Activated naive CD4-positive, alpha-beta T cell treated with anti-CD3 and anti-CD28 coated beads for 36 hours (primary cell): ENCODE measurements at regions not wholly inside any gene's neighbourhood (a gene's known extent, or its start where the extent isn't known, plus 50 kb on each side); places are given as distances from the start of the nearest gene placed in this dataset.

Experiments used
- CTCF ChIA-PET: fragments of 350-600 bp; sonication (Branson Sonifier 250); formaldehyde crosslinking; loops from one replicate; lab custom pipeline; 2021; ENCODE audit warnings: antibody characterized with exemption; lab: Charles Lee
- DNase-seq: peaks from one replicate; pipeline ENCODE4 v3.0.0-alpha.2; 2020
- H3K27ac Mint-ChIP-seq: one replicate; pipeline ENCODE4 v1.8.0; 2021; ENCODE audit warnings: mild to moderate bottlenecking, mixed read lengths
- H3K27me3 Mint-ChIP-seq: one replicate; pipeline ENCODE4 v1.8.0; 2021; ENCODE audit warnings: low read depth, mixed read lengths
- H3K36me3 Mint-ChIP-seq: one replicate; pipeline ENCODE4 v1.8.0; 2021; ENCODE audit warnings: low read depth, mixed read lengths
- H3K4me1 Mint-ChIP-seq: one replicate; pipeline ENCODE4 v1.8.0; 2021; ENCODE audit warnings: low read depth, mixed read lengths
- H3K4me3 Mint-ChIP-seq: one replicate; pipeline ENCODE4 v1.8.0; 2021; ENCODE audit warnings: mild to moderate bottlenecking, moderate library complexity, mixed read lengths
- H3K9me3 Mint-ChIP-seq: one replicate; pipeline ENCODE4 v1.8.0; 2021; ENCODE audit warnings: mixed read lengths
- intact Hi-C: fragments of 100-400 bp; cut with micrococcal nuclease; formaldehyde crosslinking; loops from one replicate; pipeline ENCODE4 v1.15.1; 2023

- H3K27ac Mint-ChIP-seq = no peak overlapping the region
- H3K36me3 Mint-ChIP-seq = peaks cover 1% of the 10 kb centered on the region
- intact Hi-C loops = no loop called here
- no peak for DNase-seq
- peaks cover 1% of the 10 kb centered on the region for H3K9me3 Mint-ChIP-seq
- H3K27me3 Mint-ChIP-seq = no peaks in the 10 kb centered on the region
- no peak overlapping the region for H3K4me3 Mint-ChIP-seq
- H3K4me1 Mint-ChIP-seq = no peaks in the 10 kb centered on the region
- CTCF ChIA-PET = no interaction called here
Observed at GRCh38 chr13:73683746-73684145, 450.5 kb downstream of the KLF12 start.

DNA sequence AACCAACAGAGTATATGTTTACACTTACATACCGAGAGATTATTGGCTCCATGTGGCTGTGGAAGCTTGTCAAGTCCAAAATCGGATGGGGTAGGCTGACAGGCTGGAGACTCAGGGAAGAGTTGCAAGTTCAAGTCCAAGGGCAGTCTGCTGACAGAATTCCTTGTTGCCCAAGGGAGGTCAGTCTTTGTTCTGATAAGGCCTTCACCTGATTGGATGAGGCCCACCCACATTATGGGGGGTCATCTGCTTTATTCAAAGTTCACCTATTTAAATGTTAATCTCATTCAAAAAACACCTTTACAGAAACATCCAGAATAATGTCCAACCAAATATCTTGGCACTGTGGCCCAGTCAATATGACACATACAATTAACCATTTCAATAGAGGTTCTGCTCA, 452.4 kb downstream of the KLF12 start:
- H3K27ac Mint-ChIP-seq = no peak overlapping the region
- CTCF ChIA-PET = no interaction called here
- no peaks in the 10 kb centered on the region for H3K4me1 Mint-ChIP-seq
- no peak for DNase-seq
- H3K27me3 Mint-ChIP-seq = no peaks in the 10 kb centered on the region
- peaks cover 1% of the 10 kb centered on the region for H3K9me3 Mint-ChIP-seq
- no peak overlapping the region for H3K4me3 Mint-ChIP-seq
- H3K36me3 Mint-ChIP-seq = peaks cover 1% of the 10 kb centered on the region
- intact Hi-C loops = no loop called here

DNA sequence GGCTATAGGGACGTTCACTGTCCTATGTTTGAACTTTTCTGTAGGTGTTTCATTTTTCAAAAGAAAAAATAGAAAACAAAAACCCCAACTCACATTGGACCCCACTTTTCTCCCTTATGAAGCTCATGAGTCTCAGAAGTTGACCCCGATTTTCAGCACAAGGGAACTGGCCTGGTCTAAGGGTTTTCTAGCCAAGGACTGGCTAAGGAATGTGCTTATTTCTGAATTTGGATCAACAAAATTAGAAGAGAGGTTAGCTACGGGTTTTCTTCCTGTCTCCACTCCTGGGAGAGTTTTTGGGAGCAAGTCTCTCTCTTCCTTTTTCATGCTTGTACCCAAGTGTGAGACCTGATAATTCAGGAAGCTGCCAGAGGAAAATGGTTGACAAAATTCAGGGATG, 453.2 kb downstream of the KLF12 start:
- Mint-ChIP-seq H3K9me3 (peaks cover 1% of the 10 kb centered on the region), H3K4me1 (no peaks in the 10 kb centered on the region), H3K4me3 (no peak overlapping the region), H3K27me3 (no peaks in the 10 kb centered on the region), H3K36me3 (peaks cover 1% of the 10 kb centered on the region), H3K27ac (no peak overlapping the region)
- CTCF ChIA-PET = no interaction called here
- DNase-seq = no peak
- intact Hi-C loops = no loop called here

DNA sequence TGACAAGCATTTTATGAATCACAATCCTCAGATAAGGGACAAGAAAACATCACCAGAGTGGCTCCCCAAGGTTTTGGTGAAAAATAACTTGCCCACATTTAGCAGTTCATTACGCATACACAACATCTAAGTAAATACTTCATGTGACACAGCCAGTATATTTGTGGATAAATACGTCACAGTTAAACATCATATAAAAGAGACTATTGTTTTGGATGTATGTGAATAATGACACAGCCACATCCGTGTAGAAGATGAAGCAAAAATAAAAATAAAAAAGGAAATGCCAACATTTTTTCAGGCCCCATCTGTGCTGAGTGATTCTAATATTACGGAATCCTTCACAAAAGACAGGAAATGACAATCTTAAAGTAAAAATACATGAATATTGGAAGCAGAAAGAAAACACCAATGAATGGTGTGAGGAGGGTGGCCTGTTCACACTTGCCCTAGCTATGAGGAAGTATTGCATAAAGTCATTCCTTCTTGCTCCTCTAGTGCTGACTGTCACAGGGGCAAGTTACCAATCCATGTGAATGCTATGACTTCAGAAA, 457.1 kb downstream of the KLF12 start:
- Mint-ChIP-seq H3K27me3 (no peaks in the 10 kb centered on the region), H3K36me3 (no peaks in the 10 kb centered on the region), H3K4me3 (no peak overlapping the region), H3K27ac (no peak overlapping the region), H3K9me3 (no peaks in the 10 kb centered on the region), H3K4me1 (no peaks in the 10 kb centered on the region)
- DNase-seq = no peak
- CTCF ChIA-PET = interaction anchor here (0.7 kb wide), 1 partner anchor 78 kb away, joined by 12 read pairs; no protein-coding TSS in a partner anchor
- intact Hi-C loops = no loop called here

DNA sequence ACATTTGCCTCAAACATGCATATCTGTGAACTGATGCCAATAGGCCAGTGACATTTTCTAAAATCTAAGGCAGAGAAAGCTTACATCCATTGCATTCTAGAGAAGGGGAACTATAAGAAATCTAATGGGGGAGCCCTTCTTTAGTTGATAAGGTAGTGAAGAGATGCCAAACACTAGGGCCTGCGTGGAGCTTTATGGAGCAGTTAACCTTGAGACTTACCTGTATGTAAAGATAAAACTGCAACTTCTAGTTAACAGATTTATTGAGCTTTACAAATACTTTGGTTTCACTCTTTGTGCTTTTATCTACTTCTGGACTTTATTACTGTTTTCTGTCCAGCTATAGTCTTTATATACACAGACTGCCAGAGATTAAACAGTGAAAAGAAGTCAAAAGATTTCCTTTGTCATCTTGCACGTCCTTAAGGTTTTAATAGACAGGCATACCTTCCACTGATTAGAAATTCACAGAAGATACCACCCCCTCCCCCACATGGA, 457.6 kb downstream of the KLF12 start:
- DNase-seq = no peak
- Mint-ChIP-seq H3K36me3 (no peaks in the 10 kb centered on the region), H3K4me3 (no peak overlapping the region), H3K4me1 (no peaks in the 10 kb centered on the region), H3K27ac (no peak overlapping the region), H3K27me3 (no peaks in the 10 kb centered on the region), H3K9me3 (no peaks in the 10 kb centered on the region)
- intact Hi-C loops = no loop called here
- CTCF ChIA-PET = interaction anchor here (0.7 kb wide), 1 partner anchor 77 kb away, joined by 12 read pairs; no protein-coding TSS in a partner anchor

- H3K27me3 Mint-ChIP-seq = no peaks in the 10 kb centered on the region
- CTCF ChIA-PET = no interaction called here
Observed at GRCh38 chr13:73675821-73676220, 458.4 kb downstream of the KLF12 start.

DNA sequence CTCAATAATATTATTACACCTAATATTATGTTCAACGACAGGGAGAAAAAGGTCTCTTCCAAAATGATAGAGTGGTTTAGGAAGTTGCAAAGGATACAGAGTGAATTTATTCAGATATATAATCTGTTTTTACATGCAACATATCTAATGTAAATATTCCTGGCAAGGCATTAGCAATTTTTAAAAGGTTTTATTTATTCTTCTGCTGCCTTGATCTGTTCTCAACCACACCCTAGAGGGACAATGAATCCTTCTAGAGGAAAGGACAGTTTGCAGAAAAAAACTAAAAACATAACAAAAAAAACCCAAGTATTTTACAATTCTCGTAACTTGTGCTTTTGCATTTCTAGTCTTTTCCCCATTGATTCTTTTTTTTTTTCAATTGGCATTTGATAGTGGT, 459.6 kb downstream of the KLF12 start:
- intact Hi-C loops = no loop called here
- Mint-ChIP-seq H3K9me3 (no peaks in the 10 kb centered on the region), H3K36me3 (no peaks in the 10 kb centered on the region), H3K4me1 (no peaks in the 10 kb centered on the region), H3K27ac (no peak overlapping the region), H3K27me3 (no peaks in the 10 kb centered on the region), H3K4me3 (no peak overlapping the region)
- CTCF ChIA-PET = no interaction called here
- no peak for DNase-seq

More at GRCh38 chr13:73675821-73676220, 458.4 kb downstream of the KLF12 start:
- no peaks in the 10 kb centered on the region for H3K36me3 Mint-ChIP-seq
- no peak overlapping the region for H3K4me3 Mint-ChIP-seq
- no peak overlapping the region for H3K27ac Mint-ChIP-seq
- no peaks in the 10 kb centered on the region for H3K9me3 Mint-ChIP-seq
- no peak for DNase-seq
- no peaks in the 10 kb centered on the region for H3K4me1 Mint-ChIP-seq
- intact Hi-C loops = no loop called here

- intact Hi-C loops = no loop called here
- no peaks in the 10 kb centered on the region for H3K9me3 Mint-ChIP-seq
- no peaks in the 10 kb centered on the region for H3K4me1 Mint-ChIP-seq
- DNase-seq = no peak
- H3K27ac Mint-ChIP-seq = no peak overlapping the region
- CTCF ChIA-PET = no interaction called here
- H3K27me3 Mint-ChIP-seq = no peaks in the 10 kb centered on the region
- H3K4me3 Mint-ChIP-seq = no peak overlapping the region
- no peaks in the 10 kb centered on the region for H3K36me3 Mint-ChIP-seq
Observed at GRCh38 chr13:73673931-73674330, 460.3 kb downstream of the KLF12 start.

DNA sequence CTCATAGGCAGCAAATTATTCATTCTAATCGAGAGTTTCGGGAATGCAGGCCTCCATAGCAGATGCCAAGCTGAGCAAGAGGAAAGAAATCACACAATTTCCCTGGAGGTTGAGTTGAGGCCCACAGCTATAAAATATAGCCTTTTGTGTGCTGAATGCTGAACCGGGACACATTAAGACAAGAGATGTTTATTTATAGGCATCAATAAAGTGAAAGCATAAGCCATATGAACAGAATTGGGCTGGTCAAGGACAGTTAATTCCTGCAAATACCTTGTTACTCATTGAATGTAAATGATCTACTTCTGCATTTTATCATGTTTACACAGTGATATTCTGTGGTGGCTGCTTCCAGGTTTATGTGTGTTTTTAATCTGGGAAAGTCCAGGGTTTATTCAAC, 461.7 kb downstream of the KLF12 start:
- H3K9me3 Mint-ChIP-seq = no peaks in the 10 kb centered on the region
- intact Hi-C loops = no loop called here
- no peaks in the 10 kb centered on the region for H3K36me3 Mint-ChIP-seq
- CTCF ChIA-PET = no interaction called here
- H3K4me3 Mint-ChIP-seq = no peak overlapping the region
- H3K27me3 Mint-ChIP-seq = no peaks in the 10 kb centered on the region
- DNase-seq = no peak
- no peak overlapping the region for H3K27ac Mint-ChIP-seq
- no peaks in the 10 kb centered on the region for H3K4me1 Mint-ChIP-seq

DNA sequence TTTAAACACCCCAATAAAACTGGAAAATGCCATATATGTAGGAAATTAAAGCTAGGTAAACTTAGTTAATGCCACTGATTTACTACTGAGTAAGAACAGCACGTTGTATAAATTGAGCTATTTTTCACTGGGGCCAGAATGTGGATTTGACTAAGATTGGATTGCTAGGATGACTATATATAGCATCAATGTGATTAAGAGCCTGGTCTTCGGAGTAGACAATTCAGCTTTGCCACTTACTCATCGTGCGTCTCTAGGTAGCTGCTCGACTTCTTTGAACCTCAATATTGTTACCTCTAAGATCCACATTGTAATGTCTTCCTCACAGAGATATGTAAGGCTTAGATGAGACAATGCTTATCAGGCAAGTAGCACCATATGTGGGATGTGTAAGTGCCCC, 462.5 kb downstream of the KLF12 start:
- Mint-ChIP-seq H3K4me1 (no peaks in the 10 kb centered on the region), H3K27ac (no peak overlapping the region), H3K9me3 (no peaks in the 10 kb centered on the region), H3K4me3 (no peak overlapping the region), H3K36me3 (no peaks in the 10 kb centered on the region), H3K27me3 (no peaks in the 10 kb centered on the region)
- CTCF ChIA-PET = no interaction called here
- intact Hi-C loops = no loop called here
- no peak for DNase-seq

GRCh38 chr13:73671011-73671410, 463.2 kb downstream of the KLF12 start:
- no peaks in the 10 kb centered on the region for H3K4me1 Mint-ChIP-seq
- no peak overlapping the region for H3K4me3 Mint-ChIP-seq
- no peak for DNase-seq
- no peak overlapping the region for H3K27ac Mint-ChIP-seq
- no peaks in the 10 kb centered on the region for H3K9me3 Mint-ChIP-seq
- intact Hi-C loops = no loop called here
- H3K36me3 Mint-ChIP-seq = no peaks in the 10 kb centered on the region
- CTCF ChIA-PET = interaction anchor here (0.7 kb wide), 2 partner anchors 60 to 163 kb away, joined by 3 read pairs; no protein-coding TSS in a partner anchor
- H3K27me3 Mint-ChIP-seq = no peaks in the 10 kb centered on the region

DNA sequence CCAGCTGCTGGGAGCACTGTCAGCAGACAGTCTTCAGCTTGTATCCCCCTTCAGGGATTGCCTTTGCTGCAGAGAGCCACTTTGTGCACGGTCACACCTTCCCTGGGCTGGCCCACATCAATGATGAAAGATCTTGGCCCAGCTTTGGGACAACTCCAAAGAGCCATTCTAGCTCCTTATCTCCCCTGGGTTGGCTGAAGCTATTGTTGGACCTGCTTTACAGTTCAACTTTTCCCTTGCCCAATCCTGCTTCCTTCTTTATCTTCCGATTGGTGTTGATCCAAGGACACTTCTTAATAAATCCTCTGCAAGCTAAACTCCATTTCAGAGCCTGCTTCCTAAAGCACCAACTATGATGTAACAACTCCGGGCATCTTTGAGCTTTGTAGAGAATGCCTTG, 466.4 kb downstream of the KLF12 start:
- Mint-ChIP-seq H3K4me3 (no peak overlapping the region), H3K27me3 (no peaks in the 10 kb centered on the region), H3K9me3 (no peaks in the 10 kb centered on the region), H3K4me1 (no peaks in the 10 kb centered on the region), H3K27ac (no peak overlapping the region), H3K36me3 (no peaks in the 10 kb centered on the region)
- intact Hi-C loops = no loop called here
- CTCF ChIA-PET = interaction anchor here (0.9 kb wide), 1 partner anchor 10 kb away, joined by 4 read pairs; no protein-coding TSS in a partner anchor
- no peak for DNase-seq

DNA sequence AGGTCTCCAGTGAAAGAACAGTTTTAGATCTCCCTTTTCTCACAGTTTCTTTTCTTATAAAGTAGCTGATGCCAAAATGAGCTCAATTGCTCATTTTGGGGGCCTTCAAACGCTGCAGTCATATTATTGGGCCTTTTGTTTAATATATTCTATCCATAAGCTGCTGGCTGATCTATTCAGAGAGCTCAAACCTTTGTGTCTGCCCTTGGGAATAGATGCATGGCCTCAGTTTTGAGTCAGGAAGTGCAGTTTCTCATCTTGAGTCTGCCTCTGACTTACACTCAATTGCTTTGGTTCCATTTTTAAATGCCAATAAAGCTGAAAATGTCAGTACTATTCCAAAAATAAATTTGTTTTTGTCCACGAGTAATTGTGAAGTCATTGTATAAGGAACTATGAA, 468.9 kb downstream of the KLF12 start:
- Mint-ChIP-seq H3K27me3 (no peaks in the 10 kb centered on the region), H3K27ac (no peak overlapping the region), H3K4me1 (no peaks in the 10 kb centered on the region), H3K9me3 (no peaks in the 10 kb centered on the region), H3K4me3 (no peak overlapping the region), H3K36me3 (no peaks in the 10 kb centered on the region)
- DNase-seq = no peak
- intact Hi-C loops = no loop called here
- CTCF ChIA-PET = no interaction called here
